ENCODE measurements at regions not wholly inside any gene's neighbourhood (a gene's known extent, or its start where the extent isn't known, plus 50 kb on each side); places are given as distances from the start of the nearest gene placed in this dataset.

- TF ChIP-seq, protein P1, sequence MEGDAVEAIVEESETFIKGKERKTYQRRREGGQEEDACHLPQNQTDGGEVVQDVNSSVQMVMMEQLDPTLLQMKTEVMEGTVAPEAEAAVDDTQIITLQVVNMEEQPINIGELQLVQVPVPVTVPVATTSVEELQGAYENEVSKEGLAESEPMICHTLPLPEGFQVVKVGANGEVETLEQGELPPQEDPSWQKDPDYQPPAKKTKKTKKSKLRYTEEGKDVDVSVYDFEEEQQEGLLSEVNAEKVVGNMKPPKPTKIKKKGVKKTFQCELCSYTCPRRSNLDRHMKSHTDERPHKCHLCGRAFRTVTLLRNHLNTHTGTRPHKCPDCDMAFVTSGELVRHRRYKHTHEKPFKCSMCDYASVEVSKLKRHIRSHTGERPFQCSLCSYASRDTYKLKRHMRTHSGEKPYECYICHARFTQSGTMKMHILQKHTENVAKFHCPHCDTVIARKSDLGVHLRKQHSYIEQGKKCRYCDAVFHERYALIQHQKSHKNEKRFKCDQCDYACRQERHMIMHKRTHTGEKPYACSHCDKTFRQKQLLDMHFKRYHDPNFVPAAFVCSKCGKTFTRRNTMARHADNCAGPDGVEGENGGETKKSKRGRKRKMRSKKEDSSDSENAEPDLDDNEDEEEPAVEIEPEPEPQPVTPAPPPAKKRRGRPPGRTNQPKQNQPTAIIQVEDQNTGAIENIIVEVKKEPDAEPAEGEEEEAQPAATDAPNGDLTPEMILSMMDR (IDR thresholded peaks at IDR 0.05; ENCODE audit: borderline replicate concordance, extremely low read depth, low read length, poor library complexity, severe bottlenecking): no peak
- TF ChIP-seq EZH2 (IDR thresholded peaks at IDR 0.05; ENCODE audit: borderline replicate concordance, low read depth, low read length, severe bottlenecking): no peak
These were observed 602.7 kb upstream of the FOXG1 start for GRCh38 chr14:28163897-28164296.
